CD4-positive, alpha-beta T cell treated with Interleukin-10 for 1 hour (primary cell): ENCODE measurements at regions not wholly inside any gene's neighbourhood (a gene's known extent, or its start where the extent isn't known, plus 50 kb on each side); places are given as distances from the start of the nearest gene placed in this dataset.
"Not testable (repeated sequence)": the region's sequence is repeated elsewhere in the genome, so short reads cannot be mapped to it uniquely, and the experiment has no call there.

Experiments
- DNase-seq: peaks from one replicate; pipeline ENCODE4 v3.0.0-alpha.2; 2020

GRCh38 chr5:44943647-44944046 lies 134.9 kb downstream of the MRPS30 start:
- no peak for DNase-seq

GRCh38 chr5:44945743-44946142 lies 137.0 kb downstream of the MRPS30 start:
- no peak for DNase-seq

- DNase-seq, result no peak
Measured at GRCh38 chr5:44949687-44950086, 140.9 kb downstream of the MRPS30 start.

- no peak for DNase-seq
Measured at GRCh38 chr5:44951371-44951770, 142.6 kb downstream of the MRPS30 start.

DNA sequence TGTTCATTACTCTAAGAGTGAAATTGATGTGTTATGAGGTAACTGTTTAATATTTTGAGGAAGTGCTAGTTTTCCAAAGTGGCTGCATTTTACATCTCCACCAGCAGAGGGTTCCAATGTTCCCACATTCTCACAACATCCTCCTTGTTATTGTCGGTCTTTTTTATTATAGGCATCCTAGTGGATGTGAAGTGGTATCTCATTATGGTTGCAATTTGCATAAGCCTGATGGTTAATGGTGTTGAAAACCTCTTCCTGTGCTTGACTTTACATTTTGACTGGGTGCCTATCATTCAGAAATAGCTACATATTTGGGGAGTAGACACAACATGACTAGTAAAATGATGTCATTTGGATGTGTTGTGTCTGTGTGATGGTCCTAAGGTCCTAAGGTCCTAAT lies 143.6 kb downstream of the MRPS30 start:
- DNase-seq, result no peak

GRCh38 chr5:44953078-44953477 lies 144.3 kb downstream of the MRPS30 start:
- no peak for DNase-seq

GRCh38 chr5:44958943-44959454 lies 150.3 kb downstream of the MRPS30 start:
- not testable (repeated sequence) for DNase-seq

DNA sequence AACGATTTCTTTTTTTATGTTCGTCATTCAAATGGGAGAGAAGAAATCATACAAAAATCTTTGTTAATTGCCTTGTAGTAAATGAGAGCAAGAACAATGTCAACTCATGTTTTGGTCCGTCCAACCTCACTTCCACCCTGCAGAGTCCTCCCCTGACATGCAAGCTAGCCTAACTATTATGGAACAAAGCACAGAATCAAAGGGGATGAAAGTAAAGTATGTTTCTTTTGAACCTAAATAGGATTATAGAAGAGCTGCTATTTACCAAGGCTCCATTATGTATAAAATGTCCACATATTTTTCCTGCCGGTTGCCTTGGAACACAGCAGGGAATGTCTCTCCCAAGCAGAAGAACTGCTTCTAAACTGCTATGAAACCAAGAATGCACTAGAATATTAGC lies 161.1 kb downstream of the MRPS30 start:
- no peak for DNase-seq

GRCh38 chr5:44970963-44971362 lies 162.2 kb downstream of the MRPS30 start:
- DNase-seq, result not testable (repeated sequence)

DNA sequence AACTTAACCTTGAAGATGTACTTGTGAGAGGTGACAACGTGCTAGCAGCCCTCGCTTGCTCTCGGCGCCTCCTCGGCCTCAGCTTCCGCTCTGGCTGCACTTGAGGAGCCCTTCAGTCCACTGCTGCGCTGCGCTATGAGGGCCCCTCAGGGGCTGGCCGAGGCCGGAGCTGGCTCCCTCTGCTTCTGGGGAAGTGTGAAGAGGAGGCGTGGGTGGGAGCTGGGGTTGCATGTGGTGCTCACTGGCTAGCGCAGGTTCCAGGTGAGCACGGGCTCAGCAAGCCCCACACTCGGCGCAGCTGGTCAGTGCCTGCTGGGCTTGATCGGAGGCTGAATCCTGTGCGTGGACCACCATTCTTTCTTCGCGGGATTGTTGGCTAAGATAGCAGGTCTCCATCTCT lies 166.1 kb downstream of the MRPS30 start:
- DNase-seq, result no peak

DNA sequence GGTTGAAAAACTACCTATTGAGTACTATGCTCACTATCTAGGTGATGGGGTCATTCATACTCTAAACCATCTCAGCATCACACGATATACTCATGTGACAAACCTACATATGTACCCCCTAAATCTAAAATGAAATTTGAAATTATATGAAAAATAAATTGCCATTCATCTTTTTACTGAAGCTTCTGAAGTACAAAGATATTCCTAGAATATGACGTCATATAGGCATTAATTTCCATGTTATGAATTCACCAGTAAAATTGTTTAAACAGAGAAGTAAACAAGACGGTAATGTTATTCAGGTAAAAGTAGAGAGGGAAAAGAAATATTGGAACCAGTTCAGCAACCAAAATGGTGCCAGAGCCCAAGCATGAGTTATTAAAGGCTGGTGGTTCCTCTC lies 173.0 kb downstream of the MRPS30 start:
- DNase-seq, result no peak

GRCh38 chr5:44983006-44983405 lies 174.3 kb downstream of the MRPS30 start:
- no peak for DNase-seq

- no peak for DNase-seq
Measured at GRCh38 chr5:44987026-44987425, 178.3 kb downstream of the MRPS30 start.

DNA sequence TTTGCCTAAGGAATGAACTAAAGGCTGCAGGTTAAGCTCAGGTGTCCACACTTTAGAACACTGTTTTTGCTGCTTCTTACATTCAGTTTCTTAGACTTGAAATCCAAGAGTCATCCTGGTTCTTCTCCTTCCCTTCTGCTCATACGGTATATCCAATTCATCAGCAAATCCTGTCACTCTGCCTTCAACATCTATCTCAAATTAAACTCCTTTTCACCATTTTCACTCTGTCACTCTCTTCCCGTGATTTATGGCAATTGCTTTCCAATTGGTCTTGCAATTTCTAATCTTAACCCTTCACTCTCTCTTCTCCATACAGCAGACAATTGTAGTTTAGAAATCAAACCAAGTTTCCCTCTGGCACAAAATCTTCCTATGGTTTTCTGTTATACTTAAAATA lies 182.9 kb downstream of the MRPS30 start:
- DNase-seq, result no peak

- no peak for DNase-seq
Measured at GRCh38 chr5:44993286-44993685, 184.5 kb downstream of the MRPS30 start.

- DNase-seq, result no peak
Measured at GRCh38 chr5:44997506-44997905, 188.8 kb downstream of the MRPS30 start.

- not testable (repeated sequence) for DNase-seq
Measured at GRCh38 chr5:45007102-45007501, 198.4 kb downstream of the MRPS30 start.

GRCh38 chr5:45017568-45017967 lies 208.8 kb downstream of the MRPS30 start:
- DNase-seq, result no peak

DNA sequence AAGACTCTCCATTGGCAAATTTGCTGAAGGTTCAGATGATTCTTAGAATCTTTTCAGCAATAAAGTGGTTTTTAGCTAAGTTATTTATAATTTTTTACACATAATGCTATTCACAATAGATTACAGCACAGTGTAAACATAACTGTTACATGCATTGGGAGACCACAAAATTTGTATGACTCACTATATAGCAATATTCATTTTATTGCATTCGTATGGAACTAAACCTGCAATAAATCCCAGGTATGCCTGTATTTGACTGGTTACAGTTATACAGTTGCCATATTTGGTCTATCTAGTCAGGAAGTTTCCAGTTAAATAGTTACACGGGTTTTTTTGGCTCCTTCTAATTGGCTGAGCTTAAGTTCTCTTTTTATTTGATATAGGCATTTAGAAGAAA lies 220.8 kb downstream of the MRPS30 start:
- no peak for DNase-seq

DNA sequence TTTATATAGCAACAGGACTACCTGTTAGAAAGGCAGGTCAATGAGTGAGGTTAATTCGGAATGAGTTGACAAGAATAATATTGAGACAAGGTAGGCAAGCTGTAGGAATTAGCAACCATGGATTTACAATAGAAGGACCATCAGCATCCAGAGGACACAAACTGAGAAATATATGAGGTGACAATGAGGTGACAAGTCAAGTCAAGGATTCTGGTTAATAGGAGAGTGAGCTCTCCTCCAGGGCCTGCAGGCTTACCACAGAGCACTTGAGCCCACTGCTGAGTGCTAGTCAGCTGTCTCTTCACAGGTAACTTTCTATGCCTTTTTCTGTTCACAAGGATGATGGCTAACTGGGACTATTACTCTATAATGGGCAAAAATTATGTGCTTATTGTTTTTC lies 227.2 kb downstream of the MRPS30 start:
- no peak for DNase-seq

DNA sequence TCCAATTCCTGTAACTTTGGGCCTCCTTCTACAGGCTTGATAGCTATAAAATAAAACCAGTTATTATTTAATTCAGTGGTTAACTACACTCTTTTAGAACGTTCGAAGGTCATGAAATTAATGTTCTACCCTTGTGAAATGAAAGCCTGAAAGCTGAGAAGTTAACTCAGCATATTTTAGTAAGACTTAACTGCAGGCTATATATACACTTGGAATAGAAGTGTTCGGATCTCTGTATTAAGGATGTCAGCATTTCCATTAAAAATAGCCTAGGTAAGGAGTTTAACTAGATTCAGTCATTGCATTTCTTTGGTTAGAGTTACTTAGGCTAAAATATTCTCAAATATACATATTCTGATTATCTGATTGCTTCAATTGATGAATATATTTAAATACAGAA lies 229.2 kb downstream of the MRPS30 start:
- no peak for DNase-seq

DNA sequence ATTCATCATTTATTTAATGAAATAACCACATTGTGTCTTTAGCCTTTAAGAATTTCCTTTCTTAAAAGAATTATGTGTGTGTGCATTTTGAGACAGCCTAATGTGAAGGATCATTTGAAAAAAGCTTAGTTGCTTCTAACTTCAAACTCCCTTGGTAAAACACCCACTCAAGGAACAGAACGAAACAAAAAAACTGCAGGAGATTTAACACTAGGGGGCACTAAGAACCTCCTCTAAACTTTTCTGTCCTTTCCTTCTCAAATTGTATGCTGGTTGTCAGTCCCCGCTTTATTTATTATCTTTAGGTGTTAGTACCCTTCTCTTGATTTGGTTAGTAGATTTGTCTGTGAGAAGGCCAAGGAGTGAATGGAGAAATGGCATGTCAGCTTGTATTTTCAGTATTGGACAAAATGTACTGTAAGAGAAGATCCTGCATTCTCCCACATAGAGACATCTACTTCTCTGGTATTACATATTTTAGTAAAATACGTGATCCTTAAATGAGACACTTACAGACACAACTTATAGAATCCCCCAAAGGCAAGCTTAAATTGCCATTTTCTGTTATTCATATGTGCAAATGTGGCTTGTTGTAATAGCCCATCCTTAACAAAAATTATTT lies 229.7 kb downstream of the MRPS30 start:
- no peak for DNase-seq

- DNase-seq, result no peak
Measured at GRCh38 chr5:45042283-45042682, 233.5 kb downstream of the MRPS30 start.

GRCh38 chr5:45057564-45057963 lies 248.8 kb downstream of the MRPS30 start:
- DNase-seq, result no peak

DNA sequence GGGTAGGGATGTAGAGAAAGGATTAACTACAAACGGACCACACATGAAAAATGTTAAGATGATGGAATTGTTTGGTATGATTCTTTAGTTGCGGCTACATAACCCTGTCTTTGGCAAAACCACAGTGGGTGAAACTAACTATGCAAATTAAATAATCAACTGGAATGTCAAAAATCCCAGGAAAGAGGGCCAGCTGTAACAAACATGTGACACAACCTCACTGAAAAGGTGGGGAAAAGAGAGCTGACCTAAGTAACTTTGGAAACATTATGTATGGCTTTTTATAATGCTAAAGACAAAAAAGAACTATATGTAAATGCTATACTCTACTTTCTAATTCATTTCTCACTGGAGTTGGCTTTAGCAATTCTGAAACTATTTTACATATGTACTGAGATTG lies 252.0 kb downstream of the MRPS30 start:
- no peak for DNase-seq
